Loucy (cell line): ENCODE measurements at regions not wholly inside any gene's neighbourhood (a gene's known extent, or its start where the extent isn't known, plus 50 kb on each side); places are given as distances from the start of the nearest gene placed in this dataset.

Experiments
- CTCF ChIP-seq: fragments of 200-600 bp; sonication (generic); conservative IDR thresholded peaks from 2 replicates; pipeline ENCODE4 v1.5.1; 2014; ENCODE audit warnings: mild to moderate bottlenecking, antibody characterized with exemption, low read length
- EZH2phosphoT487 ChIP-seq: fragments of 200-600 bp; IDR thresholded peaks from 2 replicates; pipeline ENCODE4 v1.6.1; 2018; ENCODE audit warnings: antibody characterized with exemption, mild to moderate bottlenecking, moderate library complexity, borderline replicate concordance

GRCh38 chr5:88944751-88945531 is 62.0 kb upstream of the MEF2C start:
- TF ChIP-seq CTCF = no peak
- TF ChIP-seq EZH2phosphoT487 = no peak
